ENCODE measurements at regions not wholly inside any gene's neighbourhood (a gene's known extent, or its start where the extent isn't known, plus 50 kb on each side); places are given as distances from the start of the nearest gene placed in this dataset.

DNA sequence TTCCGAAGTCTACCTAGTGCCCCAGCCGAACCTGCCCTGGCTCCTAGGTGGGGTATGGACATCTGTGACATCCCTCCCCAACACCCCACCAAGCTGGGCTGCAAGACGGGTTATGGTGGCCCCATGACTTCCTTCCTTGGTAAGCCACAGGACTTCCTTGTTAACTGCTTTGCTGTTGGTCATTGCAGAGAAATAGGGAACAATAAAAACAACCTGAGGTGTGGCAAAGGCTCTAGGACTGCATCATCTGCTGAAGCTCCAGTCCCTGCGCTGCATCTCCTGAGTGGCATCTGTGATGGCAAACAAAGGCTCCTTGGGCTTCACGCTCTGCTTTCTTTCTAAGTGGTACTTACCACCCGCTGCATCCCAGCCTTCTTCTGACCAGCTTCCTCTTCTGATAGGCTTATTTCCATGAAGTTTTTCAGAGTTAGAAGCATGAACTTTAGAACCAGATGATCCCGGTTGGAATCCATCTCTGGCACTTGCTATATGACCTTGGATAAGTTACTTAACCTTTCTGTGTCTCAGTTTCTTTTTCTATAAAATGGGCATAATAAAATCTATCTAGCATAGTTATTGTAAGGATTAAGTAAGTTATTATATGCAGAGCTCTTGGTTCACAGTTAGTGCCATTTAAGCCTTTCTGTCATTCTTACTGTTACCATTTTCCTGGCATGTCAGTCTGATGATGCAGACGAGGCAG is 216.8 kb downstream of the RPS24 start:
- DNase-seq = no peak

DNA sequence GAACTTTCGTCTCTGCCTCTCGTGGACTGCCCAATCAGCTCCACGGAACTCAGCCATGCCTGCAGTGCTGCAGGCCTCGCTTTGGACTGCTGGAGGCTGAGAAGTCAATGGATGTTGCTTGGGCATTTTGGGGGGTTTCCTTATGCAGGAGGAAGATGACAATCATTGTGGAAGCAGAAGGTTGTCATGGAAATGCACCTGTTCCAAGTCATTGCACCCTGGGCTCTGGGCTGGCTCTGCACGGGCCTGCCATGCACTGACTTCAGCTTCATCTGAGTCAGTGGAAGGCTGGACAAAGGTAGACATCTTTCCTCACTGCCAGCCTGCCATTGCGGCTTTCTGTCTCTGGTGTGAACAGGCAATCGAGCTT is 217.3 kb downstream of the RPS24 start:
- DNase-seq = no peak

- DNase-seq = no peak
These were observed 218.6 kb downstream of the RPS24 start for GRCh38 chr10:78252286-78252685.

- no peak for DNase-seq
These were observed 219.6 kb downstream of the RPS24 start for GRCh38 chr10:78253063-78253853.

- no peak for DNase-seq
These were observed 220.3 kb downstream of the RPS24 start for GRCh38 chr10:78254013-78254412.

DNA sequence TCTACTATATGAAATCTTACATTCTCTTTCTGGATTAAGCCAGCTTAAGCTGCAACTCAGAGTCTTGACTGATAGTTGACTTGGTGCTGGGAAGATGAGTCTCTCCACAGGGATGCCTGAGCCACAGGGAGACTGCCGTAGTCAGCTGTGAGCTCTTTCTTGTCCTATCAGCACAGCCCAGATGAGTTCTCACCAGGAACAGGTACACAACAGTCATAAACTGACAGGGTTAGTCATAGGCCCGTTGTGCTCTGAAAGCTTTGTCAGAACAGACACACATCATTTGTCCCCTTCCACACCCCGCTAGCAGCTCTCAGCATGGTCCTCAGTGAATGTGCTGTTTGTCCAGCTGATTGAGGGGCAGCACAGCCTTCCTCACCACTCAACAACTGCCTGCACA is 221.6 kb downstream of the RPS24 start:
- no peak for DNase-seq

- no peak for DNase-seq
These were observed 222.4 kb downstream of the RPS24 start for GRCh38 chr10:78255796-78256638.

- no peak for DNase-seq
These were observed 224.8 kb downstream of the RPS24 start for GRCh38 chr10:78258323-78259030.

- DNase-seq = no peak
These were observed 225.7 kb downstream of the RPS24 start for GRCh38 chr10:78259391-78259790.

GRCh38 chr10:78260141-78260540 is 226.5 kb downstream of the RPS24 start:
- DNase-seq = no peak

GRCh38 chr10:78260680-78261079 is 227.0 kb downstream of the RPS24 start:
- no peak for DNase-seq

- no peak for DNase-seq
These were observed 227.6 kb downstream of the RPS24 start for GRCh38 chr10:78261291-78261690.

- DNase-seq = no peak
These were observed 229.2 kb downstream of the RPS24 start for GRCh38 chr10:78262860-78263259.

DNA sequence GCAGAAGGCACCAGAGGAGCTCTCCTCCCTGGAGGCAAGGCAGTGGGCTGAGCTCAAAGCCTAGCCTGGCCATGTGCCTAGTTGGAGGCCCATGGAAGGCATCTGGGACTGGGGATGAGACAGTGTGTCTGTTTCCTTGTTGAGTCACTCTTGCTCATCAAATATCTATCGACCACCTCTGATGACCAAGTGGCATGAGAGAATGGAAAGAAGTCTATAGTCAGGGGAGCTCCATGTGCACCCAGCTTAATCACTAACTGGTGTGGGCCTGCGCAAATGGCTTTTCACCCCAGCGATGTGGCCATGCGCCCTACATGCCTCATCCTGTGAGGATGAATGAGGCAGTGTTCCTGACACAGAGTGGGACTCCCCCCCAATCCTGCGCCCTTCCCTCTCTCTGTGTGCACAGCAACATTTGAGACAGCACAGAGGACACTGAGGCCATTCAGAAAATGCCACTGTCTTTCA is 229.9 kb downstream of the RPS24 start:
- DNase-seq = no peak

DNA sequence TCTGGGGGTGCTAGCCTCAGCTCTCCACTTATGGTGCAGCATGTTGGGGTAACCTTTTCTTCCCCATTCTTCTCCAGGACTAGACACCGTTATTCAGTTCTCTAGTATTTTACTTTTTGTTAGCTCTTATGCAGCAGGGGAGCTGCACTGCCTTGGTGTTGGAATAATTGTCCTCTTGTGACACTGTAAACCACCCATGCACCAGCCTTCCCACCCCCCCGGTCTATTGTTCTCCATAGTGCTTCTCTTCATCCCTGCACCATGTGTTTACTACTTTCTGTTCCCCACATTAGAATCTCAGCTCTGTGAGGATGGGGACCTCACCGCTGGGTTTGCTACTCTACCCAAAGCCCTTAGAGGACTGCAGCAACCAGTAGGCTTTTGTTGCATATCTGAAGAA is 230.7 kb downstream of the RPS24 start:
- DNase-seq = no peak

- no peak for DNase-seq
These were observed 233.2 kb downstream of the RPS24 start for GRCh38 chr10:78266741-78267469.

- DNase-seq = no peak
These were observed 233.9 kb downstream of the RPS24 start for GRCh38 chr10:78267598-78267997.

DNA sequence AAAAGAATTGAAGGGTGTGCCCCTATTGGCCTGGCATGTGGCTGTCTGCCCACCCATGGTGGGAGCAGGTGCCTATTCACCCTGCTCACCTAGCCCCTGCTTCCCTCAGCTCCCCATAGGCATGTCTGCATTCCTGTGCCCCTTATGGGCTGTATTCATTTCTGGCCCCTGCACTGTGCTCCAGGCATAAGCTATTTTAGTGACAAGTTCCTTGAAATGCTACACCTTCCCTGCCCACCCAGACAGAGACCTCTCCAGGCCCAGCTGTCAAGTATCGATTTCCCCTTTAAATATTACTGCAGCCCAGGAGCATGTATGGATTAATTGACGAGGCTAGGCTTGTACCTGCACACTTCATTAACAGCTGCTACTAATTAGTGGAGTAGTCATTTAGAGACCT is 235.4 kb downstream of the RPS24 start:
- no peak for DNase-seq

GRCh38 chr10:78272329-78272728 is 238.7 kb downstream of the RPS24 start:
- DNase-seq = no peak

GRCh38 chr10:78274491-78274890 is 240.8 kb downstream of the RPS24 start:
- no peak for DNase-seq

- no peak for DNase-seq
These were observed 242.5 kb downstream of the RPS24 start for GRCh38 chr10:78276139-78276538.

All from stimulated activated CD4-positive, alpha-beta T cell treated with anti-CD3 and anti-CD28 coated beads, Interleukin-4, amount 100 ng/mL, for 24 hours (primary cell).